Stomach (tissue), 4 donors: ENCODE measurements at regions not wholly inside any gene's neighbourhood (a gene's known extent, or its start where the extent isn't known, plus 50 kb on each side); places are given as distances from the start of the nearest gene placed in this dataset.

ENCODE experiments used
- EP300 ChIP-seq: sonication (generic); formaldehyde crosslinking; IDR thresholded peaks from one replicate; pipeline ENCODE4 v1.6.1; 2017; ENCODE audit warnings: antibody characterized with exemption
- POLR2A ChIP-seq, 4 donors: fragments of 450-650 bp; IDR thresholded peaks; one replicate each; pipeline ENCODE4 v1.6.1; 2016; ENCODE audit warnings: antibody characterized with exemption in 4 of 4, control low read depth in 2 of 4, mild to moderate bottlenecking in 1 of 4, moderate library complexity in 1 of 4
- POLR2AphosphoS5 ChIP-seq, 3 donors: sonication (generic); formaldehyde crosslinking; IDR thresholded peaks; one replicate each; pipeline ENCODE4 v1.6.1; 2016; ENCODE audit warnings: antibody characterized with exemption in 3 of 3
- TF ChIP-seq, protein P1 (sequence below), 7 experiments: fragments of 450-650 bp in 4 of 7; fragments of 200-600 bp in 3 of 7; sonication (generic) in 3 of 7; IDR thresholded peaks; one replicate each; pipeline ENCODE4 v1.5.1; 2016 to 2019; ENCODE audit warnings: antibody characterized with exemption in 7 of 7, control low read depth in 2 of 7, mild to moderate bottlenecking in 1 of 7

- TF ChIP-seq, protein P1, sequence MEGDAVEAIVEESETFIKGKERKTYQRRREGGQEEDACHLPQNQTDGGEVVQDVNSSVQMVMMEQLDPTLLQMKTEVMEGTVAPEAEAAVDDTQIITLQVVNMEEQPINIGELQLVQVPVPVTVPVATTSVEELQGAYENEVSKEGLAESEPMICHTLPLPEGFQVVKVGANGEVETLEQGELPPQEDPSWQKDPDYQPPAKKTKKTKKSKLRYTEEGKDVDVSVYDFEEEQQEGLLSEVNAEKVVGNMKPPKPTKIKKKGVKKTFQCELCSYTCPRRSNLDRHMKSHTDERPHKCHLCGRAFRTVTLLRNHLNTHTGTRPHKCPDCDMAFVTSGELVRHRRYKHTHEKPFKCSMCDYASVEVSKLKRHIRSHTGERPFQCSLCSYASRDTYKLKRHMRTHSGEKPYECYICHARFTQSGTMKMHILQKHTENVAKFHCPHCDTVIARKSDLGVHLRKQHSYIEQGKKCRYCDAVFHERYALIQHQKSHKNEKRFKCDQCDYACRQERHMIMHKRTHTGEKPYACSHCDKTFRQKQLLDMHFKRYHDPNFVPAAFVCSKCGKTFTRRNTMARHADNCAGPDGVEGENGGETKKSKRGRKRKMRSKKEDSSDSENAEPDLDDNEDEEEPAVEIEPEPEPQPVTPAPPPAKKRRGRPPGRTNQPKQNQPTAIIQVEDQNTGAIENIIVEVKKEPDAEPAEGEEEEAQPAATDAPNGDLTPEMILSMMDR (IDR thresholded peaks at IDR 0.05), result no peak
- no peak for TF ChIP-seq POLR2A (IDR thresholded peaks at IDR 0.05)
- TF ChIP-seq POLR2AphosphoS5 (IDR thresholded peaks at IDR 0.05), result peak in 1 of 3 donors; percentile 4
- TF ChIP-seq EP300, result no peak
Measured at GRCh38 chr7:25429731-25430130, 201.4 kb upstream of the NPVF start.
